Fibroblast of the conjunctiva (primary cell): ENCODE measurements at regions not wholly inside any gene's neighbourhood (a gene's known extent, or its start where the extent isn't known, plus 50 kb on each side); places are given as distances from the start of the nearest gene placed in this dataset.
"Not testable (repeated sequence)": the region's sequence is repeated elsewhere in the genome, so short reads cannot be mapped to it uniquely, and the experiment has no call there.

ENCODE experiments used
- DNase-seq: peaks from one replicate; pipeline ENCODE4 v3.0.0-alpha.2; 2010; ENCODE audit warnings: low read depth

DNA sequence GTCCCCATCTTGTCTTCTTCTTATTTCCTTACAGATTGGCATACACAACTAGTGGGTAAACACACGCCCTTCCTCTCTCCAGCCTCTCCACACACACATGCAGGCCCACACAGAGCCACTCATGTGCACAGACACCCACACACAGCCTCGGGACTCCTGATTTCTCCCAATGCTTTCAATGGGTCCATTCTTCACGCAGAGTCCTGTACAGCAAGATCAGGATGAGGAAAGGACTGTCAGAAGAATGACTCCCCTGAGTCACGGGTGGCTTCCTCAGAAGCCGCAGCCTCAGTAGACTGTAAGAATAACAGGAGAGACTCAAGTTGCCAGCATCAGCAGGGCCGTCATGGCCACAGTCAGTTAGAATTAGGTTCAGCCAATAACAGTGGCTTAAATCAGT lies 109.1 kb upstream of the GLI2 start:
- DNase-seq = no peak

DNA sequence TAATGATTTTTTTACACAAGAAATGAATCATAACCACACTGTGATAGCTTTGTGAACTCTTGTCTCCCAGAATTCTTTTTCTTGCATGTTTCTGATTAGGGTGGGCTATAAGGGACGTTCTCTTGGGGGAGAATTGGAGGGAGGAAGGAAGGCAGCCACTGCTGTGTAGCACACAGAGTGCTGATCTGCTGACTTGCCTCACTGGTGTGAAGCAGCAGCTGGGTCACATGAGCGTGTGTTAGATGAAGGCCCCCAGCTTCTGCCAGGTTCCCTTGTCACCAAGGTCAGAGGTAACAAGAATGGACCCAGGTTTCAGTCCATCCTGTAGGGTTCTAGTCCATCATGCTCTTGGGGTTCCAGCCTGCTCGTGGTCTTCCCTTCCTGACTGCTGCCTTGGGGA lies 107.4 kb upstream of the GLI2 start:
- no peak for DNase-seq

DNA sequence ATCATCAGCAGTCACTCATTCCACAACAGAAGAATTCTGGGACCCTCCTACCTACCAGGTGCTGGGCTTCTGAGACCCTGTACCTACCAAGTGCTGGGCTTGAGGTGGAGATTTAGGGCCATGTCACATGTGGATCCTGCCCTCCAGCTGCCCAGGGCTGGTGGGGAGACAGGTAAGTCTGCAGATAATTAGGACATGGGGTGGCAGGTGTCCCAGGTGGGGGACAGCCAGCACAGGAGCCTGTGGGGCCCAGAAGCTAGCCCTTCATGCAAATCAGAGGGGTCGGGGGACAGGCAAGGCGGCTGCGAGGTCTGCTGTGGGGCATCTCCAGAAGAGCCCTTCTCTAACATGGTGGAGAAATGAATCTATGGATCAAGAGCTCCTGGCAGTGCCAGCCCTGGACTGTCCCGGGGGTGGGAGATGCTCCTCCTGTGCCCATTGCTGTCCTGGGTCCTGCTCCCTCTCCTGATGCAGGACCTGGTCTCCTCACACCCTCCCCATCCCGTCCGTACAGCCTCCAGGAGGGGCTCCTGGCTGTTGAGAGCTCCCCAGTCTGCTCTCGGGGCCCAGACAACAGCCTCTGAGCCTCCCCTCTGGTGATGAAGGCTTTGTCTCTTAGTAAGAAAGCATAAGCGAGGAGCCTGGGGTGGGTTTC lies 106.3 kb upstream of the GLI2 start:
- DNase-seq = no peak

DNA sequence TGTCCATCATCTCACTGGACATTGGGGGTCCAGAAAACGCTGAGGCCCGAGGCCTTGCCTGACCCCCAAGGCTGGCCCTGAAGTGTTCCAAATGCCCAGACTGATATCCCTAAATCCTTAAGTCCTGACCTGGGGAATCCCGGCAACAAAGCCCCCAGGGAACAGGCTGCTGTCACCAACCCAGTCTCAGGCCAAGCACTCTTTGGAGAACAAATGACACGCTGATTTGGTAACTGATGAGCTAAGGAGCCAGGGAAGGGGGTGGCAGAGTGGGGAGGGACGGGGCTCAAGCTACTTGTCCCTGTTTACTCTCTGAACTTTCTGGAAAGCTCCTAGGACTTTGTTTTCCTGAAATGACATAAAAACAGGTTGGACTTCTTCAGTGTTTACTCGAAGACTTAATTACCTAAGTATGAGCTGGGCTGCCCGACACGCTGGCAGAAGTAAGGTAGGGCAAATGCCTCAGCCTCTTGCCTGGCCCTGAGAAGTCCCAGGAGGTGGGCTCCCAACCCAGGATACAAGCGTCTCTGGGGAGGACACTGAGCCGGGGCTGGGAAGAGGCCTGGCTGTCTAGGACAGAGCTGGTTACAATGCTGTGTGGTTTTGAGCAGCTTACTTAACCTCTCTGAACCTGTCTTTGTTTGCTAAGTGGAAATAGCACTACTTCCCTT lies 105.5 kb upstream of the GLI2 start:
- no peak for DNase-seq

DNA sequence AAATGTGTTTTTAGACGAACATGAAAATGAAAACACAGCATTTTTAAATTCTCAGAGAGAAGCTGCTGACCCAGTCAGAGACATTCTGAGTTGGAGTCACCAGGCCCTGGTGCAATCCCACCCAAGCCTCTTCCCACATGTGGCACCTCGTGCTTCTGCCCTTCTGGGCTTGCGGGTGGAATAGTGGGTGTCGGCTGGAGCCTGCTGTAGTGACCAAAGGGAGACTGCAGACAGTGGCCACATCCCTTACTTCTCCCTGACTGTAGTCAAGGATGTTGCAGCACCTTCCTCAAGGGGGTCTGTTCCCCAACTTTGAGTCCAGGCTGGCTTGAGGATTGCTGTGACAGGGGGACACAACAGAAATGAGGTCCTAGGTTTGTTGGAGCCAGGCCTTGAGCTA lies 104.4 kb upstream of the GLI2 start:
- DNase-seq = no peak

DNA sequence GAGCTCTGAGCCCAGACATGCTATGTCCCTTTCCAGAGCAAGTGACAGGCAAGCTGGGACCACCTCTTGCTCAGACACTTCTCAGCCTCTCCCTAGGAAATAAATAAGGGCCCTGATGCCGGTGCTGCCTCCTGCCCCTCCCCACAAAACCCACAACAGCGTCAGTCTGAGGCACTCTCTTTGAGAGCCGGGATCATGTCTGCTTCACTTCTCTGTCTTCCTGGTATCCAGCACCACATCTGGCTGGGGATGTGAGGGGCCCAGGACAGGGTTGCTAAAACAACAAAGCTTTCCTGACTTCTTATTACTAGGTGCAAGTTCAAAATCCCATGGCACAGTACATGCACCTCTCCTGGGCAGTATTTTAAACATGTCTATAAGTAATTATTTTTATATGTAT lies 103.9 kb upstream of the GLI2 start:
- DNase-seq = no peak

DNA sequence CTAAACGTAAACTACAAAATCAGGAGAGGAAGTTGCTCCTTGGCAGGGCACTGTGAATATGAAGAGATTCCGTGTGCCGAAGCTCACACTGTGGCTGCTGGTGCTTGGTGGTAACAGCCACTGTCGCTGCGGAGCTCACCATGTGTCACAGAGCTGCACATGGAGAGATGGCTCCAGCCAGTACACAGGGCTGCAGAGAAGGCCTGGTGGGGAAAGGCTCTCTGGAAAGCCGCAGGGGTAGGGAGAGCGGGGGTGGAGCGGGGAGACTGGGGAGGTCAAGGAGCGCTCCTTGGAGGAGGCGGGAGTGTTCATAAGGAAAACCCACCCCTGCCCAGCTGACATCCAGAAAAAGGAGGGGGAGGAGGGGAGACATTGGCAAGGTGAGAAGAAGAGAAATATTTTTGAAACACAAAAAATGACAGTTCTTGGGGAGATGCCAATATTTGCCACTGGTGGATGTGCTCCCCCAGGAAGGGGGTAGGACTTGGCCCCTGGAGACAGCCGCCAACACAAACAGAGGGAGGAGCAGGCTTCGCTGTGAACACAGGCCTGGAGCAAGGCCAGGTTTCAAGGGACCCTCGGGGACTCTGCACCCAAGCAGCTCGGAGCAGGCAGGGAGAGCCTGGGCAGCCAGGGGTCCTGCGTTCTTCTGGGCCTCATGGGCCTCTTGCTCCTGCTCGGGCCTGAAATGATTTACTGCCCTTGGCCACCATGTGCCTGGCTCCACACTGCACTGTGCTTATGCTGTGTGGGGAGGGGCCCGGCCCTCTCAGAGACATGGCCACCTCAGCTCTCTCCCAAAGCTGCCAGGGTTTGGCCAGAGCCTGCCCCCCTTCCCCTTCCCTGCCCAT lies 102.6 kb upstream of the GLI2 start:
- DNase-seq = no peak

DNA sequence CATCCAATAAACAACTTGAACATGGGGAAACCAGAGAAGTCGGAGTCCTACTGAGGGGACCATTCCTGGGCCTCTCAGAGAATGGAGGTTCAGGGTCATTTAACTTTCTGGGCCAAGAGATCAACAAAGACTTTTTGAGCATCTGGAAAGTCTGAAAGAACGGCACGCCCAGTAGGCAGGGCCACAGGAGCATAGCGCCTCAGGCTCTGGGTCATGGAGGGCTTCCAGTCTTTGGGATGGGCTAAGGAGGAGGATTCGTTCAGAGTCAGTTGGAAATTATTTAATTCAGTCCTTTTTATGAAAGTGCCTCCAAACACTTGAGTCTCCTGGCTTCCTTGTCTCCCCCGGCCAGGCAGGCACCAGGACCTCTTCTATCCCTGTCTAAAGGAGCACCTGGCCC lies 101.1 kb upstream of the GLI2 start:
- no peak for DNase-seq

DNA sequence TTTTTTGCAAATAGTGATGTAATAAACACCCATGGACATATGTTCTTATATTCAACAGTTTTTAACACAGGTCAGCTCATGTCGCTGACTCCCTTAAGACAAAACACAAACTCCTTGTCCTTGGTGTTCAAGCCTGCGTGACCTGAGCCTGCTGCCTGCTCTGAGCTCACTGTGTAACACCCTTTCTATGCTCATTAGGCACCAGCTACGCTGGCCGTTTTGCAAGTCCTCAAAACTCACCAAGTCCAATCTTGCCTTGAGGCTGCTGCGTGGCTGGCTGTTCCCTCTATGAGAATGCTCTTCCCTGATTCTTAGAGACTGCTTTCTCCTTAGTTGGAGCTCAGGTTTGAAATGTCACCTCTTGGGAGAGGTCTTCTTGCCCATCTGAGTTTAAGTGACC lies 100.5 kb upstream of the GLI2 start:
- DNase-seq = no peak

DNA sequence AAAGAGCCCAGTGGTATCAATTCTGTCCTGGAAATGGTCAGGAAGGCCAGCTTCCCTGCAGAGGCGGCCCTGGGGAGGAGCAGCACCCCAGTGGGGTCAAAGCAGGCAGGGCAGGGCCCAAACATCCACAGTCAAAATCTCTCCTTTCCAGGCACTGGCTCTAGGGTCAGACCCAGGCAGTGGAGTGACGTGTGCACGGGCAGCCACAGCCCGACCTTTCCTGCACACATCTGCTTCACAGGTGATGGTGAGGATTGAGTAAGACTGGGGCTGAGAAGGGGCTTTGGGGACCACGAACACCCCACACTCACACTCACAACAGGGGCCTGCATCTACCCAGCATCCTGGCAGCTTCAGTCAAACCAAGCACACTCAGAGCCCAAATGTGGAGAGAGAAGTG lies 97.8 kb upstream of the GLI2 start:
- no peak for DNase-seq

DNA sequence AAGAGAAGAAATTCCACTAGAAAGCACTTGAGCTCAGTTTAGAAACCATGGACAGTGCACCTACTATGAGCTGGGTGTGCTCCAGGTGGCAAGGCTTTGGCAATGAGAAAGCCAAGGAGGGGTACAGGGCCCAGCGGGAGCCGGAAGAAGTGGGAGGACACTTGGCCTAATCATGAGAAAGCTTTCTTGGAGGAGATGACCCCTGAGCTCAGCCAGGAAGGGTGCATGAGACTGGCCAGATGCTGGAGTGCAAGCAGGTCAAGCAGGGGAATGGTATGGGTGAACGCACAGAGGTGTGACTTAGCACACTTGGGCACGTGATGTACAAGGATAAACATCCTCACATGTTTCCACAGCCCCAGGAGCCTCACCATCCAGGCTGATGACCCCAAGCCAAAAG lies 97.2 kb upstream of the GLI2 start:
- DNase-seq = no peak

DNA sequence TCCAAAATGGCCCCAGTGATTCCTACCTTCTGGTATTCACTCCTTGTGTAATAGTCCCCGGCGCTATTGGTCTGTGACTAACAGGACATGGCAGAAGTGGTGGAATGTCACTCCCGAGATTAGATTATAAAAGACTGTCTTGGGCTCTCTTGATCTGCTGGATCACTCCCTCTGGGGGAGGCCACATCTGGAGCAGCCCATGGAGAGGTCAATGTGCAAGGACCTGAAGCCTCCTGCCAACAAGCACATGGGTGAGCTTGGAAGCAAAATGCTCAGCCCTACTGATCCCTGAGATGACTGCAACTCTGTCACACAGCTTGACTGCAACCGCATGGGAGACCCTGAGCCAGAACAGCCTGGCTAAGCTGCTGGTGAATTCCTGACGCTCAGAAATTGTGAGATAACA lies 94.3 kb upstream of the GLI2 start:
- no peak for DNase-seq

DNA sequence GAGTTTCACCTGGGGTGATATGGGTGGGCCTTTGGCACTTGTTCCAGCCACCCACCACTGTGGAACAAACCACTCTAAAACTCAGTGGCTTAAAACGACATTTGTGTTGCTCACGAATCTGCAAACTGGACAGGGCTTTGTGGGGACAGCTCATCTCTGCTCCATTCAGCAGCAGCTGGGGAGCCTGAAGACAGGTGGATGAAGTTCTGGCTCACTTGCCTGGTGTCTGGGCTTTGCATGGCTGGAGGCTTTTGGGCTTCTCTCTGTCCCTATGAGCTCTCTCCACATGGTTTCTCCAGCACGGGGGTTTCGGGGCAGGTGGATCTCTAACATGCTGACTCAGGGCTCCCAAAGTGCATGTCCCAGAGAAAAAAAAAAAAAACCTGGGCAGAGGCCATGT lies 93.0 kb upstream of the GLI2 start:
- no peak for DNase-seq

DNA sequence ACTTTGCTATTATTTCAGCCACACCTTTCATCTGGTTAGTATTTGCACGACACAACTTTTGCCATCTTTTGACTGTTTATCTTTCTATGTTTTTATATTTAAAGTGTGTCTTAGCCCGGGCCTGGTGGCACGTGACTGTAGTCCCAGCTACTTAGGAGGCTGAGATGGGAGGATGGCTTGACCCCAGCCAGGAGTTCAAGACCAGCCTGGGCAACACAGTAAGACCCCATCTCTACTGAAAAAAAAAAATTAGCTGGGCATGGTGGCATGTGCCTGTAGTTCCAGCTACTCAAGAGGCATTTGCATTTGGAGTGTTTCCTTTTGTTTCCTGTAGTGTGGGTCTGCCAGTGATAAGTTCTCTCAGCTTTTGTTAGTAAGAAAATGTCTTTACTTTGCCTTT lies 88.7 kb upstream of the GLI2 start:
- no peak for DNase-seq

DNA sequence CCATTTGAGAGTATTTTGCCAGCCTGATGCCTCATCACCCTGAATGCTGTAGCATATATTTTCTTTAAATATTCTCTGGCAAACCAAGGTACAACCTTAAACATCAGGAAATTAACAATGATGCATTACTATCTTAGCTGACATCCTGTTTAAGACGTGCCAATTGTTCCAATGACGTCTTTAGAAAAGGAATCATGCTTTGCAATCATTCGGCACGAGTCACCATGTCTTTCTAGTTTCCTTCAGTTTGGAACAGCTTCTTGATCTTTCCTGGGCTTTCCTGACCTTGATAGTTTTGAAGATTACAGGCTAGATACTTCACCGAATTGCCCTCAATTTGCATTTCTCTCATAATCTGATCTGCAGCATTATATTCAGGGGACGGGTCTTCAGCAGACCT lies 88.2 kb upstream of the GLI2 start:
- DNase-seq = no peak

DNA sequence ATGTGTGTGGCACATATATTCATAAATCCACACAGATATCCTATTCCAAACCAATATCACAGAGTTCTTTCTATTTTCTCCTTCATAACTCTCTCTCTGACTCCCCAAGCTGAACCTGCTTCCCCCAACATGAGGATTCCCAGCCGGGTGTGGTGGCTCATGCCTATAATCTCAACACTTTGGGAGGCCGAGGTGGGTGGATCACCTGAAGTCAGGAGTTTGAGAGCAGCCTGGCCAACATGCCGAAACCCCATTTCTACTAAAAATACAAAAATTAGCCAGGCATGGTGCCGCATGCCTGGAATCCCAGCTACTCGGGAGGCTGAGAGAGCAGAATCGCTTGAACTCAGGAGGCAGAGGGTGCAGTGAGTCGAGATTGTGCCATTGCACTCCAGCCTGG lies 86.3 kb upstream of the GLI2 start:
- not testable (repeated sequence) for DNase-seq

DNA sequence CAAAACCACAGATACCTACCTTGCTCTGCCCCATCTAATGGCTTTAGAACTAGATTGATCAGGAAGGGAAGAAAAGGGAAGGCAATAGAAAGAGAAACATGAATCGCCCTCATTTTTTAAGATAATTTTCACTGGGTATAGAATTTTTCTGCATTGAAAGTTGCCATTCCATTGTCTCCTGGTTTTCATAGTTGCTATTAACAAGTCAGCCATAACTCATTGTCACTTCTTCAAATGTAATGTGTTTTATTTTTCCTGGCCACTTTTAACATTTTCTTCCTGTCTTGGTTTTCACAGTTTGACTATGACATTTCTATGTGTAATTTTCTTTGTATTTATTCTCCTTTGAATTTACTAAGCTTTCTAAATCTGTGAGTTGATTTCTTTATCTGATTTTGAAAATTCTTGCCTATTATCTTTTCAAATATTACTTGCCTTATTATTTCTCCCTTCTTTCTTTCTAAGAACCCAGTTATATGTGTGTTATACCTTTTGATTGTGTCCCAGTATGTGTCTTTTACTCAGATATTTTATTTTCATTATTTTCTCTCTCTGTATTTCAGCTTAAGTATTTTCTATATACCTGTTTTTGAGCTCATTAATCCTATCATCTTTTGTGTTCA lies 85.5 kb upstream of the GLI2 start:
- no peak for DNase-seq

DNA sequence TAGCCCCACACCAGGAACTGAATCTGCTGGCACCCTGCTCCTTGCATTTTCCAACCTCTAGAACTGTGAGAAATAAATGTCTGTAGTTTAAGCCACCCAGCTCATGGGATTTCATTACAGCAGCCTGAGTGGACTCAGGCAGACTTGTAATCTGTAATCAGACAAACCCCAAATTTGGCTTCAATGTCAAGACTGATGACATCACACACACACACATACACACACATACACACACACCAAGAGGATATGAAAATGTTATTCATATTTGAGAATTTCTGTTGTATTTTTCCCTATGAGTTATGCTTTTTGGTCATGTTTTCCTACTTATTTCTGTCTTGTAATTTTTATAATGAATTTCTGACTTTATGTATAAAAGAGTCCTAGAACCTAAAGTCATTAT lies 83.8 kb upstream of the GLI2 start:
- DNase-seq = no peak

DNA sequence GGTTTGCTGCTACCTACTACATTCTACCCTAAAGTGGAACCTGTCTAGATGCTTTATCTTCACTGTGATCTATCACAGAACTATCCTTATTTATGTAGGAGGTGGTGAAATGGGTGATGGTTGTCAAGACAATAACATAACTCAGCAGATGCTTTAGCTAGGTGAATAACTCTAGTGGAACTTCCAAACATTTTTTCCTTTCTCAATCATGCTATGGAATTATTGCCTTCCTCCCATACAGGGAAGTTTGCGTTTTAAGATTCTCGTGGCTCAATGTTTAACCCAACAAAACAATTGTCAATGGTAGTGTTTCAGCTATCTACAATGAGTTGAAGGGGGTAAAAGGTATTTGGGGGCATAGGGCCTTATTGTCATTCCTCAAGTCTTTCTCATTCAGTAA lies 82.6 kb upstream of the GLI2 start:
- DNase-seq = no peak

DNA sequence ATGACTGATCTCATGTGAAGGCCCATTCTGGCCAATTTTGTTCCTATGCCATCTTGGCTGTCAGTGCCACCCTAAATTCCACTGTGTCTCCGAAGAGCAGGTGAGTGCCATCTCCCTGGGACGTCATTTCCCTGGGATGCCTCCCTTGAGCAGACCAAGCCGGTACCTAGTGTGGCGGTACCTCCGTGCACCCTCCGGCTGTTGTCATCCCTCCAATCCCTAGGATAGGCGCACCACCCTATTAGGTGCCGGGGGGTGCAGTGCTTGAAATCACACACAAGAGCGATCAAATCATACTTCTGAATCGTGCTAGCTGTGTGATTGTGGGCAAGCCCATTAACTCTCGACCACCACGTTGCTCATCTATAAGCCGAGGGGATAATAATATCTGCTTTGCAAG lies 81.8 kb upstream of the GLI2 start:
- DNase-seq = no peak

DNA sequence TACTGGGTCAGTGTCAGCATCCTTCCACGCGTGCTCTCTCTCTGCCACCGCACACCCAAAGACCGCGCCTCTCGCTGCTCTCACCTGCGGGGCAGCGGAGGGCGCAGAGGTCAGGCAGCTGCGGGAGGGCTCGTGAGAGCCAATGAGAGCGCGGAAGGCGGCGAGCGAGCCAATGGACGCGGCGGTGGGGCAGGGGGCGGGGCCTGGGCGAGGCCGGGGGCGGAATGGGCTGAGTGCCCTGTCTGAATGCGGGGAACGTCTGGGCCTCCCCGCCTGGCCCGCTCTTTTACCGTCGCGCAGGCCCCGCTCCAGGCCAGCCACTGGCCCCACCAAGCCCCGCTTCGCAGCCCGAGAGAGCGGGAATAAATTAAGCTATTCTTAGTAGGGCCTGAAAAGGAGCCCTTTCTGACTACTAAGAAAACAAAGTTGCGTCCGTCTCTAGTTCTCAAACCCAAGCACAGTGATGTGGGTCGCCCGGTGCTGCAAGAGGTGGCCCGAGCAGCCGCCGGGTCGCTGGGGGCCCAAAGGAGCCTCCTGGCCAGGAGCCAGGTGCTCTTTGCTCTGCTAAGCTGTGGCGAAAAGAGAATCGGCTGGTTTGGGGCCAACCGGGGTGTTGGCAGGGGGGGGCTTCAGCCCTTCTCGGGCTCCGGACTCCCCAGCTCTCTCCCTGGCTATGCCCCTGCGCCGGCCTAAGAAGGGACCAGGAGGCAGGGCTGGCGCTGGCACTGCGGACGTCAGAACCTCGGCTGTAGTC lies 81.1 kb upstream of the GLI2 start:
- no peak for DNase-seq

DNA sequence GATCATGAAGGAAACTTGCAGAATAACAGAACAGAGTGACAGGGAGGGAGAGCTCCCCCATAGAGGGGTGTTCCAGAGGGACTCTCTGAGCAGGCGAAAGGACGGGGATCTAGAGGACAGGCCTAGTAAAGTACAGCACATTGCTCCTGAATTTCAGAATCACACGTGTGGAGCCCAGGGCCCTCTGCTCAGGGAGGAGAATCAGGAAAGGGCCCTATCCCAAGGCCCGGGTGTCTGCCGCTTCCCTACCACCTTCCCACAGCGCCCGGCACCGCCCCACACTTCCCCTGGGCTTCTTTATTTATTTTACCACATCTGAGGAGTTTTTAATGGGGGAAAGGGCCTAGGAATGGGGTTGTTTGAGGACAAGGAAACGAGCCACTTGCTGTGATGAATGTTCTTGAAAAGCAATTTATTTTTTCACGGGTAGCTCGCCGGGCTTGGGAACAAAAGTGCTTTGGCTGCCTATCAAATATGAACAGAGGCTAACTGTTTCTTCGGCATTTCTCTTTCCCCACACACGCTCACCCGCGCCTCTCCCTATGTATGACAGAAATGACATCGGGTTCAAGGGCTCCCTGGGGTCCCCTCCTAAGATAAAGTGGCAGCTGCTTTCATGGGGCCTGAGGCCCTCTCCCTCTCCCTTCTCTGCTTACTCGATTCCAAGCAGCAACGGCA lies 79.3 kb upstream of the GLI2 start:
- DNase-seq = no peak
